IMR-90 (cell line): ENCODE measurements at regions not wholly inside any gene's neighbourhood (a gene's known extent, or its start where the extent isn't known, plus 50 kb on each side); places are given as distances from the start of the nearest gene placed in this dataset.

Experiments used
- BHLHE40 ChIP-seq: fragments of 150-350 bp; IDR thresholded peaks from 2 replicates; pipeline ENCODE4 v1.6.1; 2016; ENCODE audit warnings: mild to moderate bottlenecking, low read depth, low read length
- CEBPB ChIP-seq: IDR thresholded peaks from 2 replicates; pipeline ENCODE4 v1.6.1; 2012; ENCODE audit warnings: low read depth, low read length, improper control_type of control experiment
- CTCF ChIP-seq: conservative IDR thresholded peaks from 2 replicates; pipeline ENCODE4 v1.5.1; 2012; ENCODE audit warnings: mild to moderate bottlenecking, low read depth, low read length, improper control_type of control experiment
- FOS ChIP-seq: fragments of 150-350 bp; IDR thresholded peaks from 2 replicates; pipeline ENCODE4 v1.6.1; 2016; ENCODE audit warnings: low read depth, low read length
- MAZ ChIP-seq: IDR thresholded peaks from 2 replicates; pipeline ENCODE4 v1.6.1; 2012; ENCODE audit warnings: low read depth, mild to moderate bottlenecking, low read length, improper control_type of control experiment, moderate library complexity, borderline replicate concordance
- MXI1 ChIP-seq: IDR thresholded peaks from 2 replicates; pipeline ENCODE4 v1.6.1; 2012; ENCODE audit warnings: low read depth, mild to moderate bottlenecking, low read length, moderate library complexity, borderline replicate concordance
- NFE2L2 ChIP-seq: fragments of 150-350 bp; IDR thresholded peaks from 2 replicates; pipeline ENCODE4 v1.6.1; 2016; ENCODE audit warnings: low read depth, mild to moderate bottlenecking, low read length
- POLR2A ChIP-seq: IDR thresholded peaks from 2 replicates; pipeline ENCODE4 v1.6.1; 2012; ENCODE audit warnings: mild to moderate bottlenecking, low read depth, low read length
- RAD21 ChIP-seq: IDR thresholded peaks from 2 replicates; pipeline ENCODE4 v1.6.1; 2012; ENCODE audit warnings: low read length, improper control_type of control experiment
- RCOR1 ChIP-seq: IDR thresholded peaks from 2 replicates; pipeline ENCODE4 v1.6.1; 2012; ENCODE audit warnings: mild to moderate bottlenecking, low read length, improper control_type of control experiment; ENCODE audit not compliant: insufficient replicate concordance
- RFX5 ChIP-seq: IDR thresholded peaks from 2 replicates; pipeline ENCODE4 v1.8.0; 2012; ENCODE audit warnings: low read depth, mild to moderate bottlenecking, low read length, moderate library complexity
- SMC3 ChIP-seq: fragments of 150-350 bp; IDR thresholded peaks from 2 replicates; pipeline ENCODE4 v1.6.1; 2016; ENCODE audit warnings: low read depth, mild to moderate bottlenecking, antibody characterized with exemption, low read length, moderate library complexity
- USF2 ChIP-seq: fragments of 150-350 bp; IDR thresholded peaks from 2 replicates; pipeline ENCODE4 v1.6.1; 2017; ENCODE audit warnings: mild to moderate bottlenecking, antibody characterized with exemption, low read length, low read depth

GRCh38 chr16:54645345-54645744 lies 285.3 kb upstream of the IRX5 start:
- TF ChIP-seq MXI1: no peak
- no peak for TF ChIP-seq CTCF
- TF ChIP-seq MAZ: no peak
- no peak for TF ChIP-seq POLR2A
- TF ChIP-seq RAD21: no peak
- no peak for TF ChIP-seq BHLHE40
- TF ChIP-seq RFX5: no peak
- no peak for TF ChIP-seq SMC3
- no peak for TF ChIP-seq NFE2L2
- no peak for TF ChIP-seq USF2
- no peak for TF ChIP-seq CEBPB
- TF ChIP-seq RCOR1: no peak
- TF ChIP-seq FOS: no peak
